ENCODE measurements at regions not wholly inside any gene's neighbourhood (a gene's known extent, or its start where the extent isn't known, plus 50 kb on each side); places are given as distances from the start of the nearest gene placed in this dataset.

- TF ChIP-seq CTCF (IDR thresholded peaks at IDR 0.05; ENCODE audit: insufficient read depth, low read depth, low read length), result no peak
- no peak for TF ChIP-seq EZH2 (IDR thresholded peaks at IDR 0.05; ENCODE audit: insufficient read depth, low read length)
Observed at GRCh38 chr22:27542602-27543001, 259.0 kb downstream of the MN1 start.

Measured in astrocyte (in vitro differentiated cells and primary cell).